Body of pancreas (tissue), 4 donors: ENCODE measurements at regions not wholly inside any gene's neighbourhood (a gene's known extent, or its start where the extent isn't known, plus 50 kb on each side); places are given as distances from the start of the nearest gene placed in this dataset.

Experiments
- CTCF ChIP-seq, 7 experiments: fragments of 450-650 bp in 4 of 7; fragments of 200-600 bp in 3 of 7; sonication (generic) in 3 of 7; IDR thresholded peaks; one replicate each; pipeline ENCODE4 v1.5.1; 2016 to 2019; ENCODE audit warnings: antibody characterized with exemption in 7 of 7
- POLR2A ChIP-seq, 3 donors: fragments of 450-650 bp; IDR thresholded peaks; one replicate each; pipeline ENCODE4 v1.6.1; 2016; ENCODE audit warnings: antibody characterized with exemption in 3 of 3, mild to moderate bottlenecking in 2 of 3

GRCh38 chr5:97495301-97495700 lies 312.3 kb upstream of the RIOK2 start:
- TF ChIP-seq CTCF (IDR thresholded peaks at IDR 0.05) (no peak), POLR2A (IDR thresholded peaks at IDR 0.05) (no peak)
